Midbrain (tissue), 1 donor: ENCODE measurements at regions not wholly inside any gene's neighbourhood (a gene's known extent, or its start where the extent isn't known, plus 50 kb on each side); places are given as distances from the start of the nearest gene placed in this dataset.

Source experiments
- DNase-seq: peaks from one replicate; lab custom pipeline; 2025; lab: John Stamatoyannopoulos, UW

GRCh38 chr5:74123929-74124328 is 497.9 kb downstream of the ARHGEF28 start:
- DNase-seq, result no peak

- DNase-seq, result no peak
Observed at GRCh38 chr5:74122979-74123590, 497.1 kb downstream of the ARHGEF28 start.

GRCh38 chr5:74122175-74122574 is 496.2 kb downstream of the ARHGEF28 start:
- DNase-seq, result no peak

GRCh38 chr5:74120585-74120984 is 494.6 kb downstream of the ARHGEF28 start:
- no peak for DNase-seq

GRCh38 chr5:74118071-74118470 is 492.1 kb downstream of the ARHGEF28 start:
- no peak for DNase-seq

- no peak for DNase-seq
Observed at GRCh38 chr5:74116984-74117383, 491.0 kb downstream of the ARHGEF28 start.

- DNase-seq, result no peak
Observed at GRCh38 chr5:74116266-74116665, 490.3 kb downstream of the ARHGEF28 start.

- DNase-seq, result no peak
Observed at GRCh38 chr5:74113927-74114326, 487.9 kb downstream of the ARHGEF28 start.

- DNase-seq, result no peak
Observed at GRCh38 chr5:74113196-74113540, 487.2 kb downstream of the ARHGEF28 start.

- DNase-seq, result no peak
Observed at GRCh38 chr5:74112372-74113195, 486.6 kb downstream of the ARHGEF28 start.

- DNase-seq, result no peak
Observed at GRCh38 chr5:74111764-74112163, 485.8 kb downstream of the ARHGEF28 start.

- no peak for DNase-seq
Observed at GRCh38 chr5:74109344-74109743, 483.3 kb downstream of the ARHGEF28 start.

- DNase-seq, result no peak
Observed at GRCh38 chr5:74107899-74108298, 481.9 kb downstream of the ARHGEF28 start.

GRCh38 chr5:74105126-74105780 is 479.3 kb downstream of the ARHGEF28 start:
- no peak for DNase-seq

GRCh38 chr5:74103131-74104023 is 477.4 kb downstream of the ARHGEF28 start:
- DNase-seq, result no peak

- no peak for DNase-seq
Observed at GRCh38 chr5:74100268-74100665, 474.3 kb downstream of the ARHGEF28 start.

GRCh38 chr5:74099538-74100267 is 473.7 kb downstream of the ARHGEF28 start:
- no peak for DNase-seq

GRCh38 chr5:74098941-74099340 is 472.9 kb downstream of the ARHGEF28 start:
- no peak for DNase-seq

GRCh38 chr5:74098456-74098855 is 472.5 kb downstream of the ARHGEF28 start:
- no peak for DNase-seq

GRCh38 chr5:74096325-74096724 is 470.3 kb downstream of the ARHGEF28 start:
- DNase-seq, result no peak

- DNase-seq, result no peak
Observed at GRCh38 chr5:74095871-74096270, 469.9 kb downstream of the ARHGEF28 start.

- DNase-seq, result no peak
Observed at GRCh38 chr5:74094782-74095108, 468.7 kb downstream of the ARHGEF28 start.
